HEK293 (cell line): ENCODE measurements at regions not wholly inside any gene's neighbourhood (a gene's known extent, or its start where the extent isn't known, plus 50 kb on each side); places are given as distances from the start of the nearest gene placed in this dataset.

ENCODE experiments used
- CTCF ChIA-PET: fragments of 350-600 bp; formaldehyde crosslinking; extraction: SDS; loops from one replicate; lab custom pipeline; 2021; ENCODE audit warnings: antibody characterized with exemption; lab: Yijun Ruan, JAX
- POLR2A ChIA-PET: fragments of 300-600 bp; formaldehyde crosslinking; extraction: SDS; loops from one replicate; lab custom pipeline; 2020; ENCODE audit warnings: antibody characterized with exemption, inconsistent platforms; lab: Yijun Ruan, JAX
- H3K27ac ChIP-seq: fragments of 200-500 bp; sonication (Bioruptor generic); 2 replicates; pipeline ENCODE4 v1.5.1; 2014; ENCODE audit warnings: low read depth, low read length, control low read depth, inconsistent platforms; ENCODE audit errors: extremely low read depth
- H3K36me3 ChIP-seq, 2 experiments: fragments of 200-500 bp in 1 of 2; sonication (Bioruptor generic) in 1 of 2; 1 replicate in 1 of 2; 2 replicates in 1 of 2; pipeline ENCODE4 v1.5.1; 2014 to 2017; ENCODE audit warnings: inconsistent platforms in 2 of 2, low read length in 2 of 2; ENCODE audit not compliant: control insufficient read depth in 2 of 2, insufficient read depth in 1 of 2
- H3K4me1 ChIP-seq: fragments of 200-500 bp; sonication (Bioruptor generic); 2 replicates; pipeline ENCODE4 v1.5.1; 2014; ENCODE audit warnings: mild to moderate bottlenecking, low read length, inconsistent platforms; ENCODE audit not compliant: control insufficient read depth, insufficient read depth
- H3K4me3 ChIP-seq: 2 replicates; pipeline ENCODE4 v1.5.1; 2011; ENCODE audit warnings: low read depth, mild to moderate bottlenecking, control low read depth, low read length, moderate library complexity
- H3K9me3 ChIP-seq: fragments of 200-500 bp; sonication (Bioruptor generic); 2 replicates; pipeline ENCODE4 v1.5.1; 2014; ENCODE audit warnings: low read depth, low read length, inconsistent platforms; ENCODE audit not compliant: control insufficient read depth, insufficient read depth
- KLF17 ChIP-seq: fragments of 450-650 bp; formaldehyde crosslinking; IDR thresholded peaks from 2 replicates; pipeline ENCODE4 v1.5.1; 2016; ENCODE audit warnings: missing biosample characterization, missing genetic modification characterization
- KLF7 ChIP-seq: fragments of 450-650 bp; formaldehyde crosslinking; IDR thresholded peaks from 2 replicates; pipeline ENCODE4 v1.5.1; 2016; ENCODE audit warnings: missing biosample characterization, missing genetic modification characterization, borderline replicate concordance
- PRDM2 ChIP-seq: fragments of 450-650 bp; formaldehyde crosslinking; IDR thresholded peaks from 2 replicates; pipeline ENCODE4 v1.5.1; 2016; ENCODE audit warnings: missing biosample characterization, missing genetic modification characterization, borderline replicate concordance
- TSHZ1 ChIP-seq: fragments of 450-650 bp; formaldehyde crosslinking; IDR thresholded peaks from 2 replicates; pipeline ENCODE4 v1.5.1; 2016; ENCODE audit warnings: missing biosample characterization, missing genetic modification characterization, borderline replicate concordance
- ZIC2 ChIP-seq: fragments of 450-650 bp; formaldehyde crosslinking; IDR thresholded peaks from 2 replicates; pipeline ENCODE4 v1.5.1; 2016; ENCODE audit warnings: missing biosample characterization, missing genetic modification characterization
- ZNF10 ChIP-seq: fragments of 450-650 bp; formaldehyde crosslinking; IDR thresholded peaks from 2 replicates; pipeline ENCODE4 v1.5.1; 2017; ENCODE audit warnings: missing biosample characterization, missing genetic modification characterization
- ZNF175 ChIP-seq: fragments of 450-650 bp; formaldehyde crosslinking; IDR thresholded peaks from 2 replicates; pipeline ENCODE4 v1.5.1; 2016; ENCODE audit warnings: missing biosample characterization, missing genetic modification characterization
- ZNF19 ChIP-seq: fragments of 450-650 bp; formaldehyde crosslinking; IDR thresholded peaks from 2 replicates; pipeline ENCODE4; 2016; ENCODE audit warnings: missing biosample characterization, missing genetic modification characterization, low read depth
- ZNF433 ChIP-seq: fragments of 450-650 bp; formaldehyde crosslinking; IDR thresholded peaks from 2 replicates; pipeline ENCODE4 v1.5.1; 2016; ENCODE audit warnings: missing biosample characterization, missing genetic modification characterization, low read depth
- ZNF513 ChIP-seq: fragments of 450-650 bp; IDR thresholded peaks from 2 replicates; pipeline ENCODE4 v1.5.1; 2018; ENCODE audit warnings: missing biosample characterization, missing genetic modification characterization
- ZNF529 ChIP-seq: fragments of 450-650 bp; formaldehyde crosslinking; IDR thresholded peaks from 2 replicates; pipeline ENCODE4 v1.5.1; 2017; ENCODE audit warnings: missing genetic modification characterization, missing biosample characterization; ENCODE audit not compliant: insufficient replicate concordance
- ZNF580 ChIP-seq: fragments of 450-650 bp; formaldehyde crosslinking; IDR thresholded peaks from 2 replicates; pipeline ENCODE4 v1.5.1; 2016; ENCODE audit warnings: missing biosample characterization, missing genetic modification characterization
- ZNF626 ChIP-seq: fragments of 450-650 bp; sonication (Bioruptor Pico); formaldehyde crosslinking; IDR thresholded peaks from 2 replicates; pipeline ENCODE4 v1.5.1; 2018; ENCODE audit warnings: missing biosample characterization, missing genetic modification characterization, inconsistent platforms
- ZNF664 ChIP-seq: fragments of 450-650 bp; formaldehyde crosslinking; IDR thresholded peaks from 2 replicates; pipeline ENCODE4 v1.5.1; 2016; ENCODE audit warnings: missing biosample characterization, missing genetic modification characterization
- ZNF670 ChIP-seq: fragments of 450-650 bp; formaldehyde crosslinking; IDR thresholded peaks from 2 replicates; pipeline ENCODE4 v1.5.1; 2016; ENCODE audit warnings: missing biosample characterization, missing genetic modification characterization, low read depth
- ZNF776 ChIP-seq: fragments of 450-650 bp; formaldehyde crosslinking; IDR thresholded peaks from 2 replicates; pipeline ENCODE4 v1.5.0; 2017; ENCODE audit warnings: missing biosample characterization, missing genetic modification characterization, borderline replicate concordance
- ZSCAN23 ChIP-seq: fragments of 450-650 bp; formaldehyde crosslinking; IDR thresholded peaks from 2 replicates; pipeline ENCODE4 v1.5.1; 2016; ENCODE audit warnings: missing biosample characterization, missing genetic modification characterization
- TF ChIP-seq, protein P1 (sequence below): fragments of 450-650 bp; formaldehyde crosslinking; IDR thresholded peaks from 2 replicates; pipeline ENCODE4 v1.5.1; 2016; ENCODE audit warnings: missing biosample characterization, missing genetic modification characterization

DNA sequence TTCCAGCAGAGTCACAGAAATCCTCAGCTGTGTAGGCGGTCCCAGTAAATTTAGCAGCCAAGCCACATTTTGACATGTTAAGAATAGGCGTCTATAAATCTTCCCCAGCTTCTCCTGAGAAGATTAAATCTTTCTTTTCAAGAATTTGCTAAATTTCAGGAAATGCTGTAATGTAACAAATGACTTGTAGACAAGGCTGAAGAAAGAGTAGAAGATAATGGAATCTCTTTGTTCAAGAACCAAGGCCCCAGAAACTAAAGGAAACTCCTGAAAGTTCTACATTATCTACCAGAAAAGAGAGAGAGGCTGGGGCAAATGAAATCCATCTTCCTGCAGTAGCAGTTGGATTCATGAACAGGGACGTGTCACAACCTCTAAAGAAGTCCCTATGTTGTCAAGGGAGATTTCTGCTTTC lies 760.3 kb downstream of the NOVA1 start:
- no peak overlapping the region for H3K27ac ChIP-seq
- no peak overlapping the region for H3K4me3 ChIP-seq
- CTCF ChIA-PET = no interaction called here
- TF ChIP-seq ZIC2 (tag by site-specific recombination) (no peak), ZNF10 (no peak), ZNF776 (tag by site-specific recombination) (no peak), ZNF664 (tag by site-specific recombination) (no peak), PRDM2 (tag by site-specific recombination) (no peak), ZNF529 (tag by site-specific recombination) (no peak), KLF7 (no peak), ZNF175 (tag by site-specific recombination) (no peak), ZNF513 (tag by site-specific recombination) (no peak), ZSCAN23 (no peak), KLF17 (tag by site-specific recombination) (no peak), ZNF580 (tag by site-specific recombination) (no peak), ZNF626 (no peak), ZNF19 (tag by site-specific recombination) (no peak), ZNF670 (tag by site-specific recombination) (no peak), TSHZ1 (tag by site-specific recombination) (no peak), ZNF433 (tag by site-specific recombination) (no peak)
- TF ChIP-seq, protein P1, sequence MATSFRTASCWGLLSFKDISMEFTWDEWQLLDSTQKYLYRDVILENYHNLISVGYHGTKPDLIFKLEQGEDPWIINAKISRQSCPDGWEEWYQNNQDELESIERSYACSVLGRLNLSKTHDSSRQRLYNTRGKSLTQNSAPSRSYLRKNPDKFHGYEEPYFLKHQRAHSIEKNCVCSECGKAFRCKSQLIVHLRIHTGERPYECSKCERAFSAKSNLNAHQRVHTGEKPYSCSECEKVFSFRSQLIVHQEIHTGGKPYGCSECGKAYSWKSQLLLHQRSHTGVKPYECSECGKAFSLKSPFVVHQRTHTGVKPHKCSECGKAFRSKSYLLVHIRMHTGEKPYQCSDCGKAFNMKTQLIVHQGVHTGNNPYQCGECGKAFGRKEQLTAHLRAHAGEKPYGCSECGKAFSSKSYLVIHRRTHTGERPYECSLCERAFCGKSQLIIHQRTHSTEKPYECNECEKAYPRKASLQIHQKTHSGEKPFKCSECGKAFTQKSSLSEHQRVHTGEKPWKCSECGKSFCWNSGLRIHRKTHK = no peak
- H3K36me3 ChIP-seq = no peaks in the 10 kb centered on the region
- H3K4me1 ChIP-seq = no peaks in the 10 kb centered on the region
- POLR2A ChIA-PET = no interaction called here
- no peaks in the 10 kb centered on the region for H3K9me3 ChIP-seq
